HEK293T (cell line): ENCODE measurements at regions not wholly inside any gene's neighbourhood (a gene's known extent, or its start where the extent isn't known, plus 50 kb on each side); places are given as distances from the start of the nearest gene placed in this dataset.

Experiments used
- CTCF ChIA-PET: fragments of 350-600 bp; formaldehyde crosslinking; extraction: SDS; loops from one replicate; lab custom pipeline; 2021; ENCODE audit warnings: antibody characterized with exemption, inconsistent platforms; lab: Yijun Ruan, JAX
- POLR2A ChIA-PET: fragments of 350-600 bp; formaldehyde crosslinking; extraction: SDS; loops from one replicate; lab custom pipeline; 2020; ENCODE audit warnings: antibody characterized with exemption, inconsistent platforms; lab: Yijun Ruan, JAX
- DNase-seq: peaks from one replicate; pipeline ENCODE4 v3.0.0; 2012; ENCODE audit warnings: mixed read lengths; ENCODE audit errors: extremely low spot score
- ARNT ChIP-seq: fragments of 450-650 bp; IDR thresholded peaks from 2 replicates; pipeline ENCODE4 v1.6.1; 2017; ENCODE audit warnings: mild to moderate bottlenecking
- BHLHE40 ChIP-seq: fragments of 450-650 bp; IDR thresholded peaks from 2 replicates; pipeline ENCODE4 v1.6.1; 2016; ENCODE audit warnings: mild to moderate bottlenecking, moderate library complexity, borderline replicate concordance
- CTBP1 ChIP-seq: fragments of 450-650 bp; IDR thresholded peaks from 2 replicates; pipeline ENCODE4 v1.6.1; 2016; ENCODE audit warnings: borderline replicate concordance
- ELF4 ChIP-seq: fragments of 450-650 bp; IDR thresholded peaks from 2 replicates; pipeline ENCODE4 v1.6.1; 2017; ENCODE audit warnings: antibody characterized with exemption
- FOXA1 ChIP-seq: fragments of 450-650 bp; IDR thresholded peaks from 2 replicates; pipeline ENCODE4 v1.6.1; 2016; ENCODE audit warnings: mild to moderate bottlenecking
- FOXK2 ChIP-seq: fragments of 450-650 bp; IDR thresholded peaks from 2 replicates; pipeline ENCODE4 v1.6.1; 2016; ENCODE audit warnings: mild to moderate bottlenecking
- FOXM1 ChIP-seq: fragments of 450-650 bp; IDR thresholded peaks from 2 replicates; pipeline ENCODE4 v1.6.1; 2017; ENCODE audit warnings: mild to moderate bottlenecking, borderline replicate concordance
- HDGF ChIP-seq: fragments of 450-650 bp; IDR thresholded peaks from 2 replicates; pipeline ENCODE4 v1.6.1; 2017; ENCODE audit warnings: antibody characterized with exemption, borderline replicate concordance
- L3MBTL2 ChIP-seq: fragments of 450-650 bp; conservative IDR thresholded peaks from 2 replicates; pipeline ENCODE4 v1.6.1; 2016; ENCODE audit warnings: mild to moderate bottlenecking
- LEF1 ChIP-seq: fragments of 450-650 bp; IDR thresholded peaks from 2 replicates; pipeline ENCODE4 v1.6.1; 2017; ENCODE audit warnings: mild to moderate bottlenecking, borderline replicate concordance
- NFRKB ChIP-seq: fragments of 450-650 bp; IDR thresholded peaks from 2 replicates; pipeline ENCODE4 v1.6.1; 2016; ENCODE audit warnings: mild to moderate bottlenecking, moderate library complexity
- SP1 ChIP-seq: fragments of 450-650 bp; IDR thresholded peaks from 2 replicates; pipeline ENCODE4 v1.6.1; 2017
- SUZ12 ChIP-seq: fragments of 450-650 bp; IDR thresholded peaks from 2 replicates; pipeline ENCODE4 v1.6.1; 2016; ENCODE audit warnings: mild to moderate bottlenecking
- TARDBP ChIP-seq: fragments of 450-650 bp; IDR thresholded peaks from 2 replicates; pipeline ENCODE4 v1.6.1; 2016
- ZNF384 ChIP-seq: fragments of 450-650 bp; IDR thresholded peaks from 2 replicates; pipeline ENCODE4 v1.6.1; 2016
- TF ChIP-seq, protein P1 (sequence below): fragments of 450-650 bp; IDR thresholded peaks from 2 replicates; pipeline ENCODE4 v1.6.1; 2016

DNA sequence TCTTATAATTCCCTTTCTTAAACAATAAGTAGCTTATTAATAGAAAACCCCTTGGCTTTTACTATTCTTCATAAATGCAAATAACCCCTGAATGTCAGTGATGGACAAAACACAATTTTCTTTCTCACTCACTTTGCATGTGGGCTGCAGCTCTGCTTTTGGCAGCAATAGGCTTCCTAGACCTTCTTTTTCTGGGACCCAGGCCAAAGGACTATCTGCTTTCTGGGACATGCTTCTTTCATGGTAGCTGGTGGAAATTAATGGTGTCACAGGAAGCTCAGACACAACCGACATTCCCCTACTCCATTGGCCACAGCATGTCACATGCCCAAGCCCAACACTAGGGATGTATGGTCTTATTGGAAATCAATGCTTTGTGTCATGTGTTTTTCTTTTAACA, 134.3 kb upstream of the MDFIC start:
- no peak for DNase-seq
- CTCF ChIA-PET = no interaction called here
- POLR2A ChIA-PET = no interaction called here
- TF ChIP-seq TARDBP = no peak
- TF ChIP-seq FOXM1 = no peak
- TF ChIP-seq L3MBTL2 = no peak
- no peak for TF ChIP-seq ARNT
- no peak for TF ChIP-seq FOXK2
- TF ChIP-seq FOXA1 = no peak
- no peak for TF ChIP-seq BHLHE40
- no peak for TF ChIP-seq SUZ12
- TF ChIP-seq HDGF = no peak
- TF ChIP-seq, protein P1, sequence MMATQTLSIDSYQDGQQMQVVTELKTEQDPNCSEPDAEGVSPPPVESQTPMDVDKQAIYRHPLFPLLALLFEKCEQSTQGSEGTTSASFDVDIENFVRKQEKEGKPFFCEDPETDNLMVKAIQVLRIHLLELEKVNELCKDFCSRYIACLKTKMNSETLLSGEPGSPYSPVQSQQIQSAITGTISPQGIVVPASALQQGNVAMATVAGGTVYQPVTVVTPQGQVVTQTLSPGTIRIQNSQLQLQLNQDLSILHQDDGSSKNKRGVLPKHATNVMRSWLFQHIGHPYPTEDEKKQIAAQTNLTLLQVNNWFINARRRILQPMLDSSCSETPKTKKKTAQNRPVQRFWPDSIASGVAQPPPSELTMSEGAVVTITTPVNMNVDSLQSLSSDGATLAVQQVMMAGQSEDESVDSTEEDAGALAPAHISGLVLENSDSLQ = no peak
- TF ChIP-seq ZNF384 = no peak
- no peak for TF ChIP-seq SP1
- TF ChIP-seq ELF4 = no peak
- no peak for TF ChIP-seq LEF1
- no peak for TF ChIP-seq CTBP1
- TF ChIP-seq NFRKB = no peak

DNA sequence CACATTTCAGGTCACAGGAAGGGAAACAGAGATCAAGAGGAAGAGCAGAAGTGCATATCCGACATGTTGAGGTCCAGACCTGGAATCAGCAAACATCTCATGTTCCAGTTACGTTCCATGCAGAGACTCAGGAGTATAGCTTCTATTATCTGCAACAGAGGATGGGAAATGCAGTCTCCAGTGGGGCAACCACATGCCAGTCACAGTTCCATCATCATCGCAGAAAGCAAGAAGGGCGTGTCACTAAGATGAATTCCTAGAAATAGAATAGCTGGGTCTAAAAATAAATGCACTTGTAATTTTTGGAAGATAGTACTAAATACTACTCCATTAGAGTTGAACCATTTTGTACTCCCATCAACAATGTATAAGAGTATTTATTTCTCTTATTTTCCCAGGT, 133.2 kb upstream of the MDFIC start:
- no peak for DNase-seq
- CTCF ChIA-PET = no interaction called here
- TF ChIP-seq, protein P1 = no peak
- TF ChIP-seq FOXM1 (no peak), BHLHE40 (no peak), HDGF (no peak), SP1 (no peak), FOXA1 (no peak), ZNF384 (no peak), LEF1 (no peak), L3MBTL2 (no peak), ARNT (no peak), FOXK2 (no peak)
- POLR2A ChIA-PET = no interaction called here

DNA sequence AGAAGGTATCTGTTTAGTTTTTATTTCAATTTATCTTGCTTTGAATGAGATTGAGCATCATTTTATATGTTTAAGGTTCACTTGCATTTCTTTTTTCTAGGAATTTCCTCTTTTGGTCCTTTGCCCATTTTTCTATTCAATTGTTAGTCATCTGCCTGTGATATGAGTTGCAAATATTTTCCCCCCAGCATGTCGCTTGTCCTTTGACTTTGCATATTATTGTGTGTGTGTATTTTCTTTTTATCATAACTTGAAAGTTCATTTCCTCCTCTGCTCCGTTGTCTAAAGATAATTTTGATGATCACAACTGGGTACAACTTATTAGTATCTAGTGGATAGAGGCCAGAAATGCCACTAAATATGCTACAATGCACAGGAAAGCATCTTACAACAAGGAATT, 132.7 kb upstream of the MDFIC start:
- ChIA-PET POLR2A (no interaction called here), CTCF (no interaction called here)
- DNase-seq = no peak
- TF ChIP-seq L3MBTL2 (no peak), SP1 (no peak), BHLHE40 (no peak), HDGF (no peak)

- ChIA-PET CTCF (no interaction called here), POLR2A (no interaction called here)
- TF ChIP-seq L3MBTL2 (no peak), SUZ12 (no peak), BHLHE40 (no peak)
- no peak for DNase-seq
Observed at GRCh38 chr7:114789871-114790311, 132.0 kb upstream of the MDFIC start.

DNA sequence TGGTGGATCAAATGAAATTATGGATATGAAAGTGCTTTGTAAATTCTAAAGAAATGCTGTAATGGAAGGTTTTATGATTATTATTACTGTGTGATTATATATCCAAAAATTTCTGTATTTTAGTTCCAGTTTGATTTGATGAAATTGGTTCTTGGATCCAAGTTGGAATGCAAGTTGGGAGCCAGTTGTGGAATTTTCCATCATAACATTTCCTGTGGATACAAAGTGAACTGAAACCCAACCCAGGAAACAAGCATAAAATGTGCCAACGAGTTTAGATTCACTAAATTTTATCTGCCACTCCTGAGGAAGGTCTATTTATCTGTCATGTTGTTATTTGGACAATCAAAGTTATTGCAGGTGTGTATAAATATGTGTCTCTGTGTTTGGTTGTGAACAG, 131.4 kb upstream of the MDFIC start:
- no peak for TF ChIP-seq ELF4
- no peak for TF ChIP-seq SUZ12
- TF ChIP-seq ZNF384 = no peak
- TF ChIP-seq L3MBTL2 = no peak
- TF ChIP-seq FOXA1 = no peak
- TF ChIP-seq HDGF = no peak
- POLR2A ChIA-PET = no interaction called here
- no peak for DNase-seq
- CTCF ChIA-PET = no interaction called here

DNA sequence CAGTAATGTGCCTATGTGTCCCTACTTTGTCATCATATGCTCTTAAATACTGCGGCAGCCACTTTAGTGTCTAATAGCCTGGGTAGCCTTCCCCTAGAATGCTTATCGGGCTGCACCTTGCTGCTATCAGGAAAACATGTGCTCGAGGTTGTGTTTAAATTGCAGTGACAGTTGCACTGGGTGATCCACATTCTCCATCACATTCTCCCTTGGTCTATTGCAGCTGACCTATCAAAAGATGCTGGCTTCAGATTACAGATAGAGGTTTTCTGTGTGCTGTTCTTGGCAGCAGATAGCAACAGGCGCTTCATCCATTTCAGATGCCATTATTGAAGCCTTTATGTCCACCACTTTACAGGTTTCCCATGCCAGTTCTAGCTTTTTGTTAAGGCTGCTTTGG, 130.1 kb upstream of the MDFIC start:
- no peak for DNase-seq
- ChIA-PET POLR2A (no interaction called here), CTCF (no interaction called here)
- TF ChIP-seq NFRKB = no peak
- TF ChIP-seq SP1 = no peak
- TF ChIP-seq FOXA1 = no peak
- no peak for TF ChIP-seq L3MBTL2
- no peak for TF ChIP-seq FOXM1
- TF ChIP-seq HDGF = no peak
- TF ChIP-seq, protein P1 = no peak
- TF ChIP-seq LEF1 = no peak
- TF ChIP-seq ZNF384 = no peak
- TF ChIP-seq SUZ12 = no peak
- TF ChIP-seq TARDBP = no peak
- TF ChIP-seq BHLHE40 = no peak

GRCh38 chr7:114793155-114793845, 128.6 kb upstream of the MDFIC start:
- CTCF ChIA-PET = no interaction called here
- POLR2A ChIA-PET = no interaction called here
- no peak for DNase-seq
- TF ChIP-seq NFRKB (no peak), ZNF384 (no peak), FOXA1 (no peak), FOXM1 (no peak), SUZ12 (no peak)
